ENCODE measurements at regions not wholly inside any gene's neighbourhood (a gene's known extent, or its start where the extent isn't known, plus 50 kb on each side); places are given as distances from the start of the nearest gene placed in this dataset.

DNA sequence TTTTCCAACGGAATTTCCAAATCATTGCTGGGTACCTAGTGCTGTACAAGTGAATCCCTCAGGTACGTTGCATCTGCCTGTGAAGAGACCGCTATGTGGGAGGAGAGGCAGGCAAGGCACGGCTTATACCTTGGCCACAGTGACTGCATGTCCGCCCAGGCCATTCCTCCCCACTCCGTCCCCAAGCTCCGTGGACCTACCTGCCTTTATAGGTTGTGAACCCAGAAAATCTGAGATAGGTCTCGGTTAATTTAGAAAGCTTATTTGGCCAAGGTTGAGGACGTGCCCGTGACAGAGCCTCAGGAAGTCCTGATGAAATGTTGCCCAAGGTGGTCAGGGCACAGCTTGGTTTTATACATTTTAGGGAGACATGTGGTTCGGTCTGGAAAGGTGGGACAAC is 218.5 kb upstream of the TSHZ3 start (continued):
- TF ChIP-seq MAFK (IDR thresholded peaks at IDR 0.05; ENCODE audit: low read depth, low read length) (no peak), RFX5 (IDR thresholded peaks at IDR 0.05; ENCODE audit: low read depth, low read length) (no peak)

DNA sequence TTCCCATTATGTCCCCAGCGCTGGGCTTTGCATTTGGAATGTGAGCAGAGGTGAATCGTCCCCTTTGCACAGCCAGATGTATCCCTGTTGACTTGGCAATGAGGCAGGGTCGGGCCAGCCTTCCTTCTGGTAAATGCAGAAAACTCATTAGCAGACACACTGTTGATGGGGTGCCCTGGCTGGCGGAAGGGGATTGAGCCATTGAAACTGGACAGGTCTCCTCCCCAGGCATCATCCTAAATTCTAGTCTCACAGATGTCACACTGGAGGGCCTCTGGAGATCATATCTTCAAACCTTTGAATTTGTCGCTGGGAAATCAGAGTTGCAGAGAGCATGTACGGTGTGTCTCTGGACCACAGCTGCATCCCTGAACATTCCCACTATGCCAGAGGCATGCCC is 219.5 kb upstream of the TSHZ3 start:
- Histone ChIP-seq H2BK120ac (ENCODE audit: low read depth, low read length) (no peak overlapping the region), H3K36me3 (ENCODE audit: control insufficient read depth, insufficient read depth, low read length) (no peaks in the 10 kb centered on the region), H3K79me1 (ENCODE audit: low read depth in 1 of 2, low read length in 2 of 2) (no peaks in the 10 kb centered on the region), H2AK9ac (replicated peaks; ENCODE audit: low read depth, low read length, poor library complexity) (no peak overlapping the region), H3K23ac (ENCODE audit: low read depth, low read length) (no peak overlapping the region), H4K91ac (ENCODE audit: insufficient read depth, low read depth, low read length) (no peak overlapping the region), H2AK5ac (ENCODE audit: low read depth, low read length) (no peak overlapping the region), H3K27ac (ENCODE audit: insufficient read depth, low read length) (no peak overlapping the region), H3K18ac (ENCODE audit: low read depth, low read length) (no peak overlapping the region), H3K14ac (replicated peaks; ENCODE audit: low read depth, low read length) (no peak overlapping the region), H3K4me1 (ENCODE audit: control insufficient read depth, insufficient read depth, low read length) (no peaks in the 10 kb centered on the region), H3K27me3 (ENCODE audit: control insufficient read depth, insufficient read depth, low read length) (no peaks in the 10 kb centered on the region; the same call in 1 of the 2 replicates), H3K56ac (ENCODE audit: extremely low read depth, insufficient read depth, low read length) (no peak overlapping the region), H3K4ac (ENCODE audit: low read depth, low read length) (no peak overlapping the region), H2BK5ac (ENCODE audit: low read depth, low read length, poor library complexity, severe bottlenecking) (no peak overlapping the region), H3K9me3 (ENCODE audit: control insufficient read depth, insufficient read depth, low read length) (no peaks in the 10 kb centered on the region), H4K8ac (ENCODE audit: low read depth in 2 of 2, low read length in 2 of 2) (no peak overlapping the region), H2AFZ (replicated peaks; ENCODE audit: low read length, poor library complexity) (no peak overlapping the region), H2BK20ac (ENCODE audit: low read depth, low read length) (no peak overlapping the region), H3K9ac (ENCODE audit: low read depth, low read length) (no peak overlapping the region), H4K20me1 (ENCODE audit: insufficient read depth, low read length) (no peaks in the 10 kb centered on the region), H3K9me1 (ENCODE audit: insufficient read depth, low read length) (no peaks in the 10 kb centered on the region), H3K4me3 (ENCODE audit: insufficient read depth, low read depth, low read length) (no peak overlapping the region), H4K5ac (ENCODE audit: low read depth, low read length) (no peak overlapping the region), H3K4me2 (ENCODE audit: low read depth, low read length) (no peak overlapping the region), H2BK15ac (ENCODE audit: low read depth, low read length) (no peak overlapping the region)
- DNase-seq (no peak), ATAC-seq (ENCODE audit: low read depth) (no peak)
- TF ChIP-seq FOS (IDR thresholded peaks at IDR 0.05; ENCODE audit: low read depth, low read length) (no peak), MAZ (IDR thresholded peaks at IDR 0.05; ENCODE audit: borderline replicate concordance, low read depth, low read length) (no peak), RCOR1 (IDR thresholded peaks at IDR 0.05; ENCODE audit: insufficient replicate concordance, low read length) (no peak), CEBPB (IDR thresholded peaks at IDR 0.05; ENCODE audit: low read depth, low read length) (no peak), CHD1 (IDR thresholded peaks at IDR 0.05; ENCODE audit: low read depth, low read length) (no peak), BHLHE40 (IDR thresholded peaks at IDR 0.05; ENCODE audit: low read depth, low read length) (no peak), RAD21 (IDR thresholded peaks at IDR 0.05; ENCODE audit: low read length) (no peak), RFX5 (IDR thresholded peaks at IDR 0.05; ENCODE audit: low read depth, low read length) (no peak), USF2 (IDR thresholded peaks at IDR 0.05; ENCODE audit: low read depth, low read length) (no peak), NFE2L2 (IDR thresholded peaks at IDR 0.05; ENCODE audit: low read depth, low read length) (no peak), MXI1 (IDR thresholded peaks at IDR 0.05; ENCODE audit: borderline replicate concordance, low read depth, low read length) (no peak), MAFK (IDR thresholded peaks at IDR 0.05; ENCODE audit: low read depth, low read length) (no peak), ELK1 (IDR thresholded peaks at IDR 0.05; ENCODE audit: borderline replicate concordance, low read depth, low read length) (no peak)
- 58% methylated on average over 3 of the region's 6 CpGs; no CpG with 5 or more reads in 1 of the 2 experiments for WGBS, 2 experiments (ENCODE audit: extremely low coverage in 2 of 2, insufficient read length in 1 of 2)
- ChIA-PET POLR2A (ENCODE audit: unreplicated experiment) (no interaction called here), CTCF (no interaction called here)
- in situ Hi-C loops (cut with MboI; ENCODE audit: low sequenced_read_pairs) = no loop called here
- BruUV-seq (replicated peaks) = no TSS peak
- dilution Hi-C loops (cut with HindIII; ENCODE audit: low sequenced_read_pairs, unreplicated experiment) = no loop called here
- intact Hi-C loops (cut with micrococcal nuclease) = no loop called here

Measured in IMR-90 (cell line).